Common myeloid progenitor, CD34-positive (primary cell): ENCODE measurements at regions not wholly inside any gene's neighbourhood (a gene's known extent, or its start where the extent isn't known, plus 50 kb on each side); places are given as distances from the start of the nearest gene placed in this dataset.

Source experiments
- CTCF ChIA-PET: fragments of 350-600 bp; sonication (Branson Sonifier 250); formaldehyde crosslinking; loops from one replicate; lab custom pipeline; 2021; ENCODE audit warnings: antibody characterized with exemption; lab: Charles Lee
- POLR2A ChIA-PET: fragments of 350-600 bp; sonication (Branson Sonifier 250); formaldehyde crosslinking; loops from one replicate; lab custom pipeline; 2021; ENCODE audit warnings: antibody characterized with exemption; lab: Charles Lee
- DNase-seq, 3 donors: peaks; one replicate each; pipeline versions ENCODE4 v3.0.0 to v3.0.0-alpha.2; 2013
- H3K27ac ChIP-seq, 2 experiments: 1 replicate in 1 of 2; 2 replicates in 1 of 2; pipeline ENCODE4 v1.7.0; 2013; ENCODE audit warnings: inconsistent platforms in 2 of 2, low read length in 2 of 2, mild to moderate bottlenecking in 2 of 2, low read depth in 1 of 2, moderate library complexity in 1 of 2; ENCODE audit not compliant: severe bottlenecking in 2 of 2, insufficient read depth in 1 of 2, poor library complexity in 1 of 2
- H3K27me3 ChIP-seq, 5 experiments: replicated peaks in 2 of 5; 1 replicate in 3 of 5; 2 replicates in 2 of 5; pipeline versions ENCODE4 v1.6.1 to v1.7.0; 2013; ENCODE audit warnings: low read length in 4 of 5, mild to moderate bottlenecking in 2 of 5, moderate library complexity in 2 of 5, inconsistent platforms in 1 of 5; ENCODE audit not compliant: insufficient read depth in 5 of 5, control insufficient read depth in 4 of 5
- H3K36me3 ChIP-seq, 4 experiments: 1 replicate in 2 of 4; 2 replicates in 2 of 4; pipeline versions ENCODE4 v1.6.1 to v1.7.0; 2013; ENCODE audit warnings: low read length in 3 of 4, control low read depth in 1 of 4, mild to moderate bottlenecking in 1 of 4; ENCODE audit not compliant: control insufficient read depth in 4 of 4, insufficient read depth in 4 of 4
- H3K4me1 ChIP-seq, 4 experiments: 1 replicate in 3 of 4; 2 replicates in 1 of 4; pipeline versions ENCODE4 v1.6.1 to v1.7.1; 2013; ENCODE audit warnings: low read length in 3 of 4, mild to moderate bottlenecking in 3 of 4, control low read depth in 1 of 4, inconsistent platforms in 1 of 4, moderate library complexity in 1 of 4; ENCODE audit not compliant: control insufficient read depth in 4 of 4, insufficient read depth in 4 of 4; ENCODE audit errors: control extremely low read depth in 1 of 4
- H3K4me3 ChIP-seq, 7 experiments: 1 replicate in 4 of 7; 2 replicates in 3 of 7; pipeline versions ENCODE4 v1.5.1 to v1.7.0; 2013; ENCODE audit warnings: mild to moderate bottlenecking in 7 of 7, low read length in 6 of 7, moderate library complexity in 6 of 7, inconsistent platforms in 2 of 7, low read depth in 2 of 7, control low read depth in 1 of 7; ENCODE audit not compliant: insufficient read depth in 4 of 7, control insufficient read depth in 1 of 7; ENCODE audit errors: extremely low read depth in 1 of 7
- H3K9me3 ChIP-seq, 5 experiments: 1 replicate in 4 of 5; 2 replicates in 1 of 5; pipeline versions ENCODE4 v1.6.1 to v1.7.1; 2013; ENCODE audit warnings: low read length in 4 of 5, mild to moderate bottlenecking in 2 of 5, inconsistent platforms in 1 of 5, low read depth in 1 of 5, moderate library complexity in 1 of 5; ENCODE audit not compliant: control insufficient read depth in 4 of 5, insufficient read depth in 2 of 5; ENCODE audit errors: control extremely low read depth in 1 of 5
- WGBS: methylation state at CpG from one replicate; pipeline ENCODE4 v1.1.5; 2013; ENCODE audit not compliant: insufficient coverage; 5-methylcytosine and 5-hydroxymethylcytosine counted together

- Histone ChIP-seq H3K27ac (no peak overlapping the region), H3K4me3 (no peak overlapping the region), H3K27me3 (no peaks in the 10 kb centered on the region), H3K36me3 (no peaks in the 10 kb centered on the region), H3K9me3 (peaks cover 0 to 2% (median 0%) of the 10 kb centered on the region in 5 experiments), H3K4me1 (no peaks in the 10 kb centered on the region)
- DNase-seq, result no peak
- ChIA-PET POLR2A (no interaction called here), CTCF (no interaction called here)
- WGBS, result 87% methylated on average over 5 of the region's 9 CpGs
These were observed 857.7 kb downstream of the GALR1 start for GRCh38 chr18:78107363-78107762.

- H3K27ac ChIP-seq, result no peak overlapping the region
- ChIA-PET POLR2A (no interaction called here), CTCF (no interaction called here)
- H3K4me3 ChIP-seq, result no peak overlapping the region
- H3K4me1 ChIP-seq, result no peaks in the 10 kb centered on the region
- peaks cover 0 to 2% (median 0%) of the 10 kb centered on the region in 5 experiments for H3K9me3 ChIP-seq
- no peaks in the 10 kb centered on the region for H3K27me3 ChIP-seq
- DNase-seq, result no peak
- WGBS, result 54% methylated on average over 2 of the region's 5 CpGs
- H3K36me3 ChIP-seq, result no peaks in the 10 kb centered on the region
These were observed 858.9 kb downstream of the GALR1 start for GRCh38 chr18:78108554-78108953.

DNA sequence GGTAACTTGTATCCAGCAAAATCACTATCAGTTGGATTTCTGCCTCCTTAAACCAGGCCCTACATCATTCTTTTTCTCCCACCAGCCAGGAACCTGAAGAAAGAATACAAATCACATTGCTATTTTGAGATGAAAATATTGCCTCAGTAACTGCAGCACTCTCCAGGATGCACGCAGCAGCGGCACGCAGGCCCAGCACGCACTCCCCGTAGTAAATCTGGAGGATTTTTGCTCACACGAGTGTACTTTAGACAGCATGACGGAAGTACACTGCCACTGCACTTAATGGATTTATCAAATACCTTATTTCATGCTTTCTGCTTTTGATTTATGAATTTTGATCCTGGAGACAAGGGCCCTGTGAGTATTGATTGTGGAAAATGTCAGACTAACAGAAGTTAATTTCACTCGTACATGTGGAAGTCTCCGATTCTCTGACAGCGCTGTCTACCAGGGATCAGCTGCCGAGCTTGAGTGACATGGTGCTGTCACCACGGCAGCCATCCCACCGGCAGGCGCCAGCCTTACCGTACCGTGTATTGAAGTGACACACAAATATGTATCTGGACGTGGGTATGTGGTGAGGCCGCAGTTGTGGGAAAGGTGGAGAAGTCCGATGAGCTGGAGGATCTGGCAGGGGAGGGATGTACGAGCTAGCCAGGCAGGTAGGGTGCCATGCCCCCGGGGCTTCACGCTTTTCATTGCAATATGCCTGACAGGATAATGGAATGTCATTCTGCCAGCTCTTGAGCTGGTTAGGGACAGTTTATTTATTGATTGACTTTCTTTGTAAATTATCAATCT, 863.7 kb downstream of the GALR1 start:
- Histone ChIP-seq H3K4me3 (no peak overlapping the region), H3K9me3 (no peaks in the 10 kb centered on the region), H3K27me3 (no peaks in the 10 kb centered on the region), H3K4me1 (no peaks in the 10 kb centered on the region), H3K27ac (no peak overlapping the region), H3K36me3 (no peaks in the 10 kb centered on the region)
- ChIA-PET CTCF (no interaction called here), POLR2A (no interaction called here)
- 96% methylated on average over 19 of the region's 22 CpGs for WGBS
- no peak for DNase-seq

GRCh38 chr18:78113940-78114251, 864.2 kb downstream of the GALR1 start:
- 100% methylated on average over 3 of the region's 7 CpGs for WGBS
- no peaks in the 10 kb centered on the region for H3K36me3 ChIP-seq
- no peak overlapping the region for H3K4me3 ChIP-seq
- ChIA-PET CTCF (no interaction called here), POLR2A (no interaction called here)
- no peak overlapping the region for H3K27ac ChIP-seq
- H3K4me1 ChIP-seq, result no peaks in the 10 kb centered on the region
- no peaks in the 10 kb centered on the region for H3K27me3 ChIP-seq
- no peak for DNase-seq
- no peaks in the 10 kb centered on the region for H3K9me3 ChIP-seq

GRCh38 chr18:78115896-78116561, 863.6 kb upstream of the SALL3 start:
- ChIA-PET POLR2A (no interaction called here), CTCF (no interaction called here)
- DNase-seq, result no peak
- Histone ChIP-seq H3K4me1 (no peaks in the 10 kb centered on the region), H3K4me3 (no peak overlapping the region), H3K27ac (no peak overlapping the region), H3K36me3 (no peaks in the 10 kb centered on the region), H3K9me3 (peaks cover 0 to 7% (median 2%) of the 10 kb centered on the region in 5 experiments), H3K27me3 (no peaks in the 10 kb centered on the region)
- WGBS, result no CpG with 5 or more reads among the region's 1 CpG

DNA sequence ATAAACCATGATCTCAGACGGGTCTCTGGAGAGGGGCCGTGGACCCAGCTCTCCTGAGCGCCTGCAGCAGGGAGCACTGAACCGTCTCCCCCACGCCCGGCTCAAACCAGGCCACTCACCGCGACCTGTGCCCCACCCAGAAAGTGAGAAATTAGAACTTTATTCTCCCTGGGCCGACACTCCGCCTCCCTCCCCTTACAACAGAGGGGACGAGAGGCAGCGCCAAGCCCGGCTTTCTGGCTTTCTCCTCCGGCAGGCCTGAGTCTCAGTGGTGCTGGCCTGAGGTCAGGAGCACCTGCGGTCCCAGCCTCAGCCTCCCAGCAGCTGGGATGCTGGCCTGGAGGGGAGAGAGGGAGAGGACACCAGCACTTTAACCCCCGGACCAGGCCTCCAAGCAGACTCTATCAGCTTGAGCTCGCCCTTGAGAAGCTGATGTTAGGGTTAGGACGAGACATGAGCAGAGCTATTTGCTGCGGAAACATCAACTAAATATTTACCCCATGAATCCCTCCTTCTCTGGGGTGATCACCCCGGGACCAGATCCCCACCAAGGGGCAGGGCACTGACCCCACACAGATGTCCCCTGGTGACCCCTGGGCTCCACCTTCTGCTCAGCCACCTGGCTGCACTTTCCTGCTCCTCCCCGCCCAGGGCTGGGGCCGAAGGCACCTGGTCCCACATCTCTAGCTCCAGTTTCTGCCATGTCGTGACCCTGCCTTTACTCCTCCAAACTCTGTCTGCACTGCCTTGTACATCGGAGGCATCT, 856.3 kb upstream of the SALL3 start:
- H3K36me3 ChIP-seq, result no peaks in the 10 kb centered on the region
- ChIA-PET CTCF (no interaction called here), POLR2A (no interaction called here)
- H3K27ac ChIP-seq, result no peak overlapping the region
- peaks cover 0 to 15% (median 6%) of the 10 kb centered on the region in 5 experiments for H3K9me3 ChIP-seq
- no peaks in the 10 kb centered on the region for H3K27me3 ChIP-seq
- no peak for DNase-seq
- 93% methylated on average over 23 of the region's 24 CpGs for WGBS
- H3K4me3 ChIP-seq, result no peak overlapping the region
- no peaks in the 10 kb centered on the region for H3K4me1 ChIP-seq
